Islet precursor cell (in vitro differentiated cells): ENCODE measurements at regions not wholly inside any gene's neighbourhood (a gene's known extent, or its start where the extent isn't known, plus 50 kb on each side); places are given as distances from the start of the nearest gene placed in this dataset.
"Not testable (repeated sequence)": the region's sequence is repeated elsewhere in the genome, so short reads cannot be mapped to it uniquely, and the experiment has no call there.

Experiments used
- DNase-seq: peaks from one replicate; pipeline ENCODE4 v3.0.0-alpha.2; 2018

DNA sequence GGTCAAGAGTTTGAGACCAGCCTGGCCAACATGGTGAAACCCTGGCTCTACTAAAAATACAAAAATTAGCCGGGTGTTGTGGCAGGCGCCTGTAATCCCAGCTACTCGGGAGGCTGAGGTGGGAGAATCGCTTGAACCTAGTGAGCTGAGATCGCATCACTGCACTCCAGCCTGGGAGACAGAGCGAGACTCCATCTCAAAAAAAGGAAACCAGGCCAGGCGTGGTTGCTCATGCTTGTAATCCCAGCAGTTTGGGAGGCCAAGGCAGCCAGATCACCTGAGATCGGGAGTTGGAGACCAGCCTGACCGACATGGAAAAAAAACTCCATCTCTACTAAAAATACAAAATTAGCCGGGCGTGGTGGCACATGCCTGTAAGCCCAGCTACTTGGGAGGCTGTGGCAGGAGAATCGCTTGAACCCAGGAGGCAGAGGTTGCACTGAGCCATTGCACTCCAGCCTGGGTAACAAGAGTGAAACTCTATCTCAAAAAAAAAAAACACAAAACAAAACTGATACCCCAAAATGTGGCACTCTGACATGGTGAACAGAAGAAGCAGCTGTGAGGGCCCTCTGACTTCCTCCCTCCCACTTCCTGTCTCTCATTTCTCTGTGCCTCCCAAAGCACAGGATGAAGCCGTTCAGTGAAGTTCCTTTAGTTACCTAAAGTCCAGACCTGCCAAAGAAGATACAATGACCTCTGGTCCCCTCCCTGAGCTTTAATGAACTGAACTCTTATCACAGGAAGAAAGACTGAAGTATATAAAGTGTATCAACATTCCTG is 93.2 kb upstream of the GRIN2A start:
- DNase-seq = not testable (repeated sequence)

DNA sequence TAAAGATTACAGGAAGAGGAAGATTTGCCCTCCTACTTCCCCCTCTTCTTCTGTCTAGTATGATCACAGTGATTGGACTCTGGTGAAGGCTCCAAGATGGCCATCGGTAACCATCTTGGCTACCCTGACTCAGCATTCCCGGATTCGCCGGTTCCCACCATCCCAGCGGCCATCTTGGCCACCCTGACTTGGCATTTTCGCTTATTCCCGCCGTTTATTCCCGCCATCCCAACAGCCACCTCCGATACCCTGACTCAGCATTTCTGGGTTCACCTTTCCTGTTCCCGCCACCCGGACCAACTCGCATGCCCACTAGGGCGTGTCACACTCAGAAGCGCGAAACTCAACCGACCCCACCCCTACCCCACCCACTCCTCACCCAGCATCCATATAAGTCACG is 95.4 kb upstream of the GRIN2A start:
- no peak for DNase-seq

DNA sequence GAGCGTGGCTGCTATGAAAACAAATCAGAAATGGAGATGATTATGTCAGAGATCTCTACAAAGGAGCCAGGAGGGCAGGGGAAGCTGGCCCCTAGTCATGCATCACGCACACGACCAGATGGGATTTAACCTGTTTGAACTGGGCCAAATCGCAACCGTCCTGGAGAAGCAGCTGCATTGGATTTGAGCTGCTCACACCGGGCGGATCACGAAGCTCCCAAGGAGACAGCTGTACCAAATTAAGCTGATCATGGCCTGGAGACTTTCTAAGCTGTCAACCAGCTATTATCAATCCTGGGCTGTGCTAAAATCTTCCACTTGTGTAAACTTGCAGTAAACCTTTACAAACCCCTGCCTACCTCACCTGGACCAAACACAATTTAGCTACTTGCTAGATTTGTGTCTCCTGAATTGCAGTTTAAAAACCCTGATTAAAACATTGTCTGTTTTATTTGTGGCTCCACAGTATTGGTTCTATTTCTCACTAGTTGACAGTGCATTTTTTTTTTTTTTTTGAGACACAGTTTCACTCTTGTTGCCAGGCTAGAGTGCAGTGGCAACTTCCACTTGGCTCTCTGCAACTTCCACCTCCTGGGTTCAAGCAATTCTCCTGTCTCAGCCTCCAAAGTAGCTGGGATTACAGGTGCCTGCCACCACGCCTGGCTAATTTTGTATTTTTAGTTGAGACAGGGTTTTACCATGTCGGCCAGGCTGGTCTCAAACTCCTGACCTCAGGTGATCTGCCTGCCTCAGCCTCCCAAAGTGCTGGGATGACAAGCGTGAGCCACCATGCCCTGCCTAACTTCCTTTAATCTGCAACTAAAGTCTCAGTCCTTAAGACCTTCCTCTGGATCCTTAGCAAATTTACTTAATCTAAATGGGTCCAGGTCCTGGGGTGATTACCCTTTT is 98.3 kb upstream of the GRIN2A start:
- no peak for DNase-seq

DNA sequence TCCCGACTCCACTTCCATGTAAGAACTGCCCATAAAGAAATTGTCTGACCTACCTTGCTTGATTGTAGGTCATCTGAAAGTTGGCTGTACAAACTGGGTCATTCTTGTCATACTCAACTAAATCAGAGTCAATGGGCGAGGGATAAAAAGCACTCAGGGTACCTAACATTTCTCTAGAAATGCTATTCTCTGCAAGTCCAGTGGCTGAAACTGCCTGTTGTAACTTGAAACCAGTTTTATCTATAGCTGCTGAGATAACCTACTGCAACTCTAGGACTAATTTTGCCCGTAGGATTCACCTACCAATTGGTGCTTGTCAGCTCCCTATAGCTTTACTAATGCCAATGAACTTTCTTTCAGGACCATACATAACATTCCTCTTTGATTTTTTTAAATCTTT is 100.1 kb upstream of the GRIN2A start:
- no peak for DNase-seq

DNA sequence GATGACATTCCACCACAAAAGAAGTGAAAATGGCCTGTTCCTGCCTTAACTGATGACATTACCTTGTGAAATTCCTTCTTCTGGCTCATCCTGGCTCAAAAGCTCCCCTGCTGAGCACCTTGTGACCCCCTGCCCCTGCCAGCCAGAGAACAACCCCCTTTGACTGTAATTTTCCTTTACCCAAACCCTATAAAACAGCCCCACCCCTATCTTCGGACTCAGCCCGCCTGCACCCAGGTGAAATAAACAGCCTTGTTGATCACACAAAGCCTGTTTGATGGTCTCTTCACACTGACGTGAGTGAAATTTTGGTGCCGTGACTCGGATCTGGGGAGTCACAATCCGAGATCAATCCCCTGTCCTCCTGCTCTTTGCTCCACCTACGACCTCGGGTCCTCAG is 101.0 kb upstream of the GRIN2A start:
- not testable (repeated sequence) for DNase-seq

DNA sequence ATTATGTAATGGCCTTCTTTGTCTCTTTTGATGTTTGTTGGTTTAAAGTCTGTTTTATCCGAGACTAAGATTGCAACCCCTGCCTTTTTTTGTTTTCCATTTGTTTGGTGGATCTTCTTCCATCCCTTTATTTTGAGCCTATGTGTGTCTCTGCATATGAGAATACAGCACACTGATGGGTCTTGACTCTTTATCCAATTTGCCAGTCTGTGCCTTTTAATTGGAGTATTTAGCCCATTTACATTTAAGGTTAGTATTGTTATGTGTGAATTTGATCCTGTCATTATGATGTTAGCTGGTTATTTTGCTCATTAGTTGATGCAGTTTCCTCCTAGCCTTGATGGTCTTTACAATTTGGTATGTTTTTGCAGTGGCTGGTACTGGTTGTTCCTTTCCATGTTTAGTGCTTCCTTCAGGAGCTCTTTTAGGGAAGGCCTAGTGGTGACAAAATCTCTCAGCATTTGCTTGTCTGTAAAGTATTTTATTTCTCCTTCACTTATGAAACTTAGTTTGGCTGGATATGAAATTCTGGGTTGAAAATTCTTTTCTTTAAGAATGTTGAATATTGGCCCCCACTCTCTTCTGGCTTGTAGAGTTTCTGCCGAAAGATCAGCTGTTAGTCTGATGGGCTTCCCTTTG is 95.3 kb upstream of the ATF7IP2 start:
- not testable (repeated sequence) for DNase-seq

DNA sequence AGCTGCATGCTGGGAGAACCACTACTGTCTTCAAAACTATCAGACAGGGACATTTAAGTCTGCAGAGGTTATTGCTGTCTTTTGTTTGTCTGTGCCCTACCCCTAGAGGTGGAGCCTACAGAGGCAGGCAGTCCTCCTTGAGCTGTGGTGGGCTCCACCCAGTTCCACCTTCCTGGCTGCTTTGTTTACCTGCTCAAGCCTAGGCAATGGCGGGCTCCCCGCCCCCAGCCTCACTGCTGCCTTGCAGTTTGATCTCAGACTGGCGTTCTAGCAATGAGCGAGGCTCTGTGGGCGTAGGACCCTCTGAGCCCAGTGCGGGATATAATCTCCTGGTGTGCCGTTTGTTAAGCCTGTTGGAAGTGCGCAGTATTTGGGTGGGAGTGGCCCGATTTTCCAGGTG is 93.7 kb upstream of the ATF7IP2 start:
- DNase-seq = not testable (repeated sequence)

DNA sequence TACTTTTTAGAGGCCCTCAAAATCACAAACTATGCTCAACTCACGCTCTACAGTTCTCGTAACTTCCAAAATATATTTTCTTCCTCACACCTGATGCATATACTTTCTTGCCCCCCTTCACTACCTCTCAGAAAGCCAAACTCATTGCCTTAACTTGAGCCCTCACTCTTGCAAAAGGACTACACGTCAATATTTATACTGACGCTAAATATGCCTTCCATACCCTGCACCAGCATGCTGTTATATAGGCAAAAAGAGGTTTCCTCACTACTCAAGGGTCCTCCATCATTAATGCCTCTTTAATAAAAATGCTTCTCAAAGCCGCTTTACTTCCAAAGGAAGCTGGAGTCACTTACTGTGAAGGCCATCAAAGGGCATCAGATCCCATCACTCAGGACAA is 92.9 kb upstream of the ATF7IP2 start:
- DNase-seq = not testable (repeated sequence)

DNA sequence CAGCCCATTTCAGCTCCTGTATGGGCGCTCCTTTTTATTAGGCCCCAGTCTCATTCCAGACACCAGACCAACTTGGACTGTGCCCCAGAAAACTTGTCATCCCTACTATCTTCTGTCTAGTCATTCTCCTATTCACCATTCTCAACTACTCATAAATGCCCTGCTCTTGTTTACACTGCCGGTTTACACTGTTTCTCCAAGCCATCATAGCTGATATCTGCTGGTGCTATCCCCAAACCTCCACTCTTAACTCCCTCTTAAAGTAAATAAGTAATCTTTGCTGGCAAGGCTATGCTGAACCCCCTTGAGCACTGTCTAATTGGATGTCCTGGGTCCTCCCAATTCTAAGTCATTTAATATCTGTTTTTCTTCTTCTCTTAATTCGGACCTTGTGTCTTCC is 91.7 kb upstream of the ATF7IP2 start:
- not testable (repeated sequence) for DNase-seq

DNA sequence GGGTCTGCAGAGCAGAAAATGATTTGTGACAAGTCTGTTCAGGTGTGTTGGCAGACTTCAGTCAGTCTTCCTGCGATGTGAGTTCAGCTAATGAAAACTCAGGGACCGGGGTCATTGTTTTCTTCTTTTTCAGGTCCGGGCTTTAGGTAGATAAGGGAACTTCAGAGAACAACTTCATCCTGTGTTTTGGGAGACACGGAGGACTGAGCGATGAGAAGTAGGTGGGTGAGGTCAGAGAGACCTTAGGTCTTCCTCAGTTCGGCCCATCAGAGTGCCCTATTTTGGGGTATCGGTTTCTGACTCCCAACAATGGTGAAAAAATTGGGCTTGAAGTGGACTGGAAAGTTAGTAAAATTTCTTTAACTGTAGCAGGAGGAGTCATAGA is 88.9 kb upstream of the ATF7IP2 start:
- DNase-seq = no peak

DNA sequence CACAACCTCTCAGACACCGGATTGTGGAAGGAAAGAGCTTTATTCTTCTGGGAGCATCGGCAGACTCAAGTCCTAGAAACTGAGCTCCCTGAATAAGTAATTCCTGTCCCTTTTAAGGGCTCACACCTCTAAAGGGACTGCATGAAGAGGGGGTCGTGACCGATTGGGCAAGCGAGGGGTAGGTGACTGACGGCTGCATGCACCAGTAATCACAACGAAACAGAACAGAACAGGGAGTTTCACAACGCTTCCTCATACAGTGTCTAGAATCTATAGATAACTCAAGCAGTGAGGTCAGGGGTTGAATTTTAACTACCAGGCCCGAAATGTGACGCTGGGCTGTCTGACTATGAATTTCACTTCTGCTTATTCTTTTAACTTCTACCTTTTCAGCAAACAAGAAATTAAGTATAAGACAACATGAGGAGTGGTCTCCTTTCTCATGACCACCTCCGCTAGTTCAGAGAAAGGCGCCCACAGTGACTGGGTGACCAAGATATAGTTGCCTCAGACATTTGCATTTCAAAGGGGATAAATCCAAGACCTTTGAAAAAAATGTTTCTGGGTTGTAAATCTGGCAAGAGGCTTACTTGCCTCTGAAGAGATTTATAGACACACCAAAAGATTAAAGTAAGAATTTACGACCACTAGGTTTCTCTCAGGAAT is 88.4 kb upstream of the ATF7IP2 start:
- DNase-seq = no peak

DNA sequence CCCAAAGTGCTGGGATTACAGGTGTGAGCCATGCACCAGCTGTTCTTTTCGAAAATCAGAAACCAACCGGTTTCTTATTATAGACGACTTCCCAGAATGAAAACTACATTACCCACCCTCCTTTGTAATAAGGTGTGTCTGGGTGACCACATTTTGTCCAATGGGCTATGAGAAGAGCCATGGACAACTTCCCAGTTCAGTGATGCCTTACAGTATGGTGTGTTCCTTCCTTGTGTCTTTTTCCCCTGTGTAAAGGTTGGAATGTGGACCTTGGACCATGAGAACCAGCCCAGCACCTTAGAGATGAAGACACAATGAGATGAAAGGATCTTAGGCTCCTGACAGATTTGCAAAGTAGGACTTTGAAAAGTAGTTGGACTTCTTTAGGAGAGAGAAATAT is 85.0 kb upstream of the ATF7IP2 start:
- no peak for DNase-seq

DNA sequence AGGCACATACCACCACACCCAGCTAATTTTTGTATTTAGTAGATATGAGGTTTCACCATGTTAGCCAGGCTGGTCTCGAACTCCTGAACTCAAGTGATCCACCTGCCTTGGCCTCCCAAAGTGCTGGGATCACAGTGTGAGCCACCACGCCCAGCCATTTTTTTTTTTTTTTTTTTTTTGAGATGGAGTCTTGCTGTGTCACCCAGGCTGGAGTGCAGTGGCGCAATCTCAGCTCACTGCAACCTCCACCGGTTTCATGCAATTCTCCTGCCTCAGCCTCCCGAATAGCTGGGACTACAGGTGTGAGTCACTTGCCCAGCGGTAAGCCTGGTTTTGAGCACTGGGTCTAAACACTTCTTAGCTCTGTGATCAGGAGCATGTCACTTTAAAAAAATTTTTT is 84.3 kb upstream of the ATF7IP2 start:
- DNase-seq = not testable (repeated sequence)

DNA sequence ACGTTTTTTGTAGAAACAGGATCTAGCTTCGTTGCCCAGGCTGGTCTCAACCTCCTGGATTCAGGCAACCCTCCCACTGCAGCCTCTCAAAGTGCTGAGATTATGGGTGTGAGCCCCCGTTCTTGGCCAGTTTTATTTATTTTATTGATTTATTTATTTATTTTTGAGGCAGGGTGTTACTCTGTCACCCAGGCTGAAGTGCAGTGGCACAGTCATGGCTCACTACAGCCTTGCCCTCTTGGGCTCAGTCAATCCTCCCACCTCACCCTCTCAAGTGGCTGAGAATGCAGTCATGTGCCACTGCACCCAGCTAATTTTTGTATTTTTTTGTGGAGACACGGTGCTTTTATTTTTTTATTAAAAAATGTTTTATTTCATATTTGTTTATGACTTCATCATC is 79.9 kb upstream of the ATF7IP2 start:
- DNase-seq = no peak

DNA sequence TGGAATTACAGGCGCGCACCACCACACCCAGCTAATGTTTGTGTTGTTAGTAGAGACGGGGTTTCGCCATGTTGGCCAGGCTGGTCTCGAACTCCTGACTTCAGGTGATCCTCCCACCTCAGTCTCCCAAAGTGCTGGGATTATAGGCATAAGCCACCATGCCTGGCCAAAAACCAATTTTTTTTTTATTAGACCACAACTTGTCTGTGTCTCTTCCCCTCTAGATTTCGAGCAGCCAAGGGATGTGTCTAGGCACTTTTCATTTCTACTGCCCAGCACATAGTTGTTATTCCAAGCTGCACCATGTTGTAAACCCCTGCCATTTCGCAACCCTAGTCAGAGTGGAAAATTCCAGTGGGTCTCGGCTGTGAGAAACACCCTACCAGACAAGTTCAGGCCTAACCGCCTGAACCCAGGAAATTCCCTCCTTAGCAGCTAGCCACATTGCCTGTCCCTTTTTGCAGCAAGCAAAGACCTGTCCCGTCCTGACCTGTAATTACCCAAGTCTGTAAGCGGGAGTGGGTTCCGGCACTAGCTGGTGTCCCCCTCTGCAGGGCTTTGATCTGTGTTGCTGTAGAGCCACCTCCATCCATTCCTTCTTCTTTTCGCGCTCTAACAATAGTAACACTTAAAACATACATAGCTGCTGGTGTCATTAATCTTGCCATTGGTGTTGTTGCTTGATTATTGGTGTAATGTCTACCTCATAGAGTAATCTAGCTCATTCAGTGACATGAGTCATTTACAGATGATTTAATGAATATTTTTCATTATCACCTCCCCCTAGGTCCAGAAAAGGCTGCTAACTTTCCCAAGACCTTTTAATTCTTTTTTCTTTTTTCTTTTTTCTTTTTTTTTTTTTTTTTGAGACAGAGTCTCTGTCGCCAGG is 77.3 kb upstream of the ATF7IP2 start:
- peak; percentile 57 for DNase-seq

DNA sequence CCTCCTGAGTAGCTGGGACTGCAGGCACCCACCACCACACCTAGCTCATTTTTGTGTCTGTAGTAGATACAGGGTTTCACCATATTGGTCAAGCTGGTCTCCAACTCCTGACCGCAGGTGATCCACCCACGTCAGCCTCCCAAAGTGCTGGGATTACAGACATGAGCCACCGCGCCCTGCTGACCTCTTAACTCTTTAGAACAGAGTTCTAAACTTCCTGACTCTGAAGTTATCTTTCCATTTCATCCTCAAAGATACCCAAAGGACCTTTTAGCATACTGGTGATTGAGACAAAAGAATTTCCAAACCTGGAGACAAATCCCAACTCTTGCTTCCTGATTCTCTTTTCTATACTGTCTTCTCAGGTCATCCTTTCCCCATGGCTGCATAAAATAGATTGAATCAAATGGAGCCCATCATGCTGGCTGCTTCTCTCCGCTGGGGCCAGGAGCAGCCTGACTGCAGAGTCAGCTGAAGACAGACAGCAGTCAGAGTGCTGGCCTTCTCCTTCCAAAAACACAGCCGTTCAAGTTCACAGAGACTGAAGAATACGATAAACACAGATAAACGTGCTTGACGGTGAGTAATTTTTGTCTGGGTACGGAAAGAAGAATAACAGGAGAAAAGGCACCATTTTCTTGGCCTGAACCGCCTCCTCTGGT is 76.5 kb upstream of the ATF7IP2 start:
- DNase-seq = no peak

DNA sequence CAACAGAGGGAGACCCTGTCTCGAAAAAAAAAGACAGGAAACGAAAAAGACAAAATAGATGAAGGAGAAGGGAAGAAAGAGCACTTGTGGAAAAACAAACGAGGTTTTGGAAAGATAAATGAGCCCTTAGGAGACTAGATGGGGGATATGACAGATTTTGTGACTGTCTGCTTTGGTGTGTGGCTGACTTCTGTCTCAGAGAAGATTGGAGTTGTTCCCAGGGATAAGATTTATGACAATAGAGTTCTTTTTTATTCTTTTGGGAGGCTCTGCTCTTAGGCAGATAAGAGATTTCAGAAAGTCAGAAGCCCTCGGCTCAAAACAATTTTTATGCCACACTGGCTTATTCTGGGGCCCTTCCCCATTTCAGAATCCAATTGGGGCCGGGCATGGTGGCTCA is 73.9 kb upstream of the ATF7IP2 start:
- DNase-seq = no peak

DNA sequence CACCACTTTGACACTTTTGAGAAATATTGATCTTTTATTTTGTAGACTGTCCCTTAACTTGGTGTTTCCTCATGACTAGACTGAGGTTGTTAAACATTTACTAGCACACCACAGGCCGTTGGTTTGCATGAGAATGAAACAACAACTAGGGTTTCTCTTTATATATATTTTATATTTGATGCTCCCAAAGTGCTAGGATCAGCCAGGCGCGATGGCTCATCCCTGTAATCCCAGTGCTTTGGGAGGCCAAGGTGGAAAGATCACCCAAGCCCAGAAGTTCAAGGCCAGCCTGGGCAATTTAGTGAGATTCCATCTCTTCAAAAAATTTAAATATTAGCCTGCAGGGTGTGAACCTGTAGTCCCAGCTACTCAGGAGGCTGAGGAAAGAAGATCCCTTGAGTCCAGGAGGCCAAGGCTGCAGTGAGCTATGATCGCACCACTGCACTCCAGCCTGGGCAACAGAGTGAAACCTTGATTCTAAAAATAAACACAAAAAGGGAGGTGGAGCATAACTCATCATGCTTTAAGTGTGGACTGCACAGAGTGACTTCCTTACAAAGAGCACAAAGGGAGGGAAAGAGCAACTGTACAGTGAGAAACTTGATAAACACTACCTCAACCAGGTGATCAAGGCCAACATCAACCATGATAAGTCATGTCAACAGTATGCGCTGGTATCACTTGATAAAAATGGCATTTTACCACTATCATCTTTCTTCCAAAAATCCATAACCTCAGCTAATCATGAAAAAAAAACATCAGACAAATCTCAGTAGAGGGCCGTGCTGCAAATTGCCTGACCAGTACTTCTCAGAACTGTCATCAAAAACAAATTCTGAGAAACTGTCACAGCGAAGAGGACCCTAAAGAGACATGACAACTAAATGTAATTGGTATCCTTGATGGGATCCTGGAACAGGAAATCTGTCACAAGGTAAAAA is 72.8 kb upstream of the ATF7IP2 start:
- DNase-seq = no peak

DNA sequence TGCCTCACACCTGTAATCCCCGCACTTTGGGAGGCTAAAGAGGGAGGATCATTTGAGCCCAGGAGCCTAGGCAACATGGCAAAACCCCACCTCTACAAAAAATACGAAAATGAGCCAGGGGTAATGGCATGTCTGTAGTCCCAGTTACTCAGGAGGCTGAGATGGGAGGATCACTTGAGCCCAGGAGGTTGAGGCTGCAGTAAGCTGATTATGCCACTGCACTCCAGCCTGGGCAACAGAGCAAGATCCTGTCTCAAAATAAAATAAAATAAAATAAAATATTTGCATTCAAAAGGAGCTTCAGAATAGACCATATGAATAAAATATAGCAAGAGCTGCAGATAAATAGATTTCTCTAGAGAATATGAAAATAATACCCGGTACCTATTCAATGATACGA is 71.5 kb upstream of the ATF7IP2 start:
- DNase-seq = no peak

DNA sequence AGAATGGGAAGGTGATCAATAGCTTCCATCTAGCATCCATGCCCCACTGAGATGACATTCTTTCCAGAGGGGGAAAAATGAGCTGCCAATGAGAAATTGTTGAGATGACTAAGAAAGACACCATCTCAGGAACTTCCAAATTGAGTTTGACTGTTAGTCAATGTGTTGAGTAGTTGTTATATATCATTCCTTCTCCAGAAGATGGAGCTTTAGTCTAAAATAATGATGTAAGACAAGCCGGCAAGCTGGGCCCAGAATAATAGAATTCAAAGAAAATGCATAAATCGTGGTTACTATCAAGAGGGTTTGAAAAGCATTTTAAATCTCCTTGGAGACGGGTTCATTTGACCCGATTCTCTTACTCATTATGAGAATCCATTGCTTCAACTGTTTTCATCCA is 71.0 kb upstream of the ATF7IP2 start:
- DNase-seq = no peak
